GM12892 (cell line): ENCODE measurements at regions not wholly inside any gene's neighbourhood (a gene's known extent, or its start where the extent isn't known, plus 50 kb on each side); places are given as distances from the start of the nearest gene placed in this dataset.

Source experiments
- DNase-seq: peaks from one replicate; pipeline ENCODE4 v3.0.0; 2011; ENCODE audit not compliant: insufficient read length
- FAIRE-seq: peaks from 2 replicates; lab custom pipeline; 2011; peaks lifted over from hg19 to GRCh38; lab: Jason Lieb, UNC
- POLR2A ChIP-seq: IDR thresholded peaks from 2 replicates; pipeline ENCODE4 v1.6.1; 2011; ENCODE audit warnings: low read depth, low read length, control low read depth
- POLR2AphosphoS5 ChIP-seq: IDR thresholded peaks from 2 replicates; pipeline ENCODE4 v1.6.1; 2011; ENCODE audit warnings: low read depth, low read length, control low read depth
- TAF1 ChIP-seq: IDR thresholded peaks from 2 replicates; pipeline ENCODE4 v1.6.1; 2011; ENCODE audit warnings: low read depth, mild to moderate bottlenecking, control low read depth, low read length, borderline replicate concordance

DNA sequence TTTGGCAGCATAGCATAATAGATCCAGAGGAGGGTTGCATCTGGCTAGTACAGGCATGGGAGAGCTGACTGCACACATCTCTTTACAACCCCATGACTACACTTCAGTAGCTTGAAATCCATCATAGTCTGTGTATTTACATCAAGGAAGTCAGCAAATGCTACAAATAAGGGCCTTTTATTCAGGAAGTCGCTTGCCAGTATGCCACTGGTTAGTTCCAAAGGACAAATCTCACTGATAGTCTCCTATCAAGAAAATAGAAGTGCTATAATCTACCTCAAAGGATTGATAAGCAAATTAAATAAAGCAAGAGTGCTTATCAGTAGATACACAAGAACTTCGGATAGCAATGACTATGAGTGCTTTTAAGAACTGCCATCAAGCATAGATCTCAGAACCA is 112.7 kb downstream of the KLF12 start:
- no peak for FAIRE-seq
- no peak for TF ChIP-seq POLR2A
- TF ChIP-seq POLR2AphosphoS5: no peak
- no peak for TF ChIP-seq TAF1

DNA sequence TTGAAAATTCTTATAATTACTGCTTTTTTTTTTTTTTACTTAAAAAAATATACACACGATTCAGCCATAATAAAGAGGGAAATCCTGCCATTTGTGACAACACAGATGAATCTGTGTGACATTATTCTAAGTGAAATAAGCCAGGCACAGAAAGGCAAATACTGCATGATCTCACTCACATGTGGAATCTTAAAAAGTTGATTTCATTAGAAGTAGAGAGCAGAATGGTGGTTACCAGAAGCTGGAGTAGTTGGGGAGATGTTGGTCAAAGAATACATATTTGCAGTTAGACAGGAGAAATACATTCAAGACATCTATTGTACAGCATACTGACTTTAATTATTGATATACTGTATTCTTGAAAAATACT is 116.2 kb downstream of the KLF12 start:
- TF ChIP-seq POLR2AphosphoS5 (no peak), TAF1 (no peak), POLR2A (no peak)
- FAIRE-seq: no peak

More for the DNA sequence above, 112.7 kb downstream of the KLF12 start:
- no peak for DNase-seq

DNA sequence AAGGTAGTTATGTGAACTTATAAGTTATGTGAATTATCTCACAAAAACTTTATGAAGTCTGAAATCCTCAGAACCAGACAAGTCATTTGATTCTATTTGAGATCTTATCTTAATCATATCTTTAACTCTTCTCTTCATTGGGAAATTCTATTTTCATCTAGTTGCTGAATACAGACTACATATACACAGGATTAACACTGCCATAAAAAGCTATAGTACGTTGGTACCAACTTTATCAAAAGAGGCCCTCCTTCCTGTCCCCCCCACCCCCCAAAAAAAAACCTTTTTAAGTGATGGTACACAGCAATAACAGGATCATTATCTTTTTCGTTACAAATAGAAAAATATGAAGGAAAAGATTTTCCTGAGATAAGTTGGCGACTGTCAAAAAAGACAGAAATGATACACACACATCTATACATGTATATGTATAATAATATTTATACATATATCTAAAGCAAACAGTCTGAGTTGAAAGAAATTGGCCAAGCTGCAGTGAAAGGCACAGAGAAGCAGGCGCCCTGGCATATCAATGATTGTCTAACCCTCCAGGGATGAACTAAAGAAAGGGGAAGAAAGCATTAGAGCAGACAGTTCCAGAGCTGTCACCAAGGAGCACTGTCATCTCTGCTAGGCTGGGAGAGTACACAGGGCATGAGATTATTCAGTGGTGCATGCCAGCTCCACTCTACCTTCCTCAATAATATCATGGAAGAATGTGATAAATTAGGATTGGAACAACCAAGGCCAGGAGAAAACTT is 116.7 kb downstream of the KLF12 start:
- FAIRE-seq (no peak), DNase-seq (no peak)
- TF ChIP-seq POLR2A: no peak
- TF ChIP-seq POLR2AphosphoS5: no peak
- no peak for TF ChIP-seq TAF1

More for the DNA sequence above, 116.2 kb downstream of the KLF12 start:
- DNase-seq: no peak

DNA sequence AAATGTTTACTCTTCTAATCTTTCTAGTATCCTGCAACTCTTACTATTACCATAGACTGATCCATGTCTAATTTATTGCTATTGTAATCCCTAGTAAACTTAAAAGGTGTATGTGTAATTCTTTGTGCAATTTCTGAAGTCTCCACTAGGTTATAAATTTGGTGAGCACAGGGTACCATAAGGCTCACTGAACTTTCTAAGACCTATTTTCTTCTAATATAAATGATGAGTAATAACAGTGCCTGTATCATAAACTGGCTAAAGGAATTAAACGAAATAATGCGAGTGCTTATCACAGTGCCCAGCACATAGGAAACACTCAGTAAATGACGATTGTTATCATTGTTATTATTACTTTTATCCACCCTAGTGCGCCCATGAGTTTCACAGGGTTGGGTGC is 119.1 kb downstream of the KLF12 start:
- no peak for FAIRE-seq
- no peak for DNase-seq
- TF ChIP-seq POLR2A: no peak

DNA sequence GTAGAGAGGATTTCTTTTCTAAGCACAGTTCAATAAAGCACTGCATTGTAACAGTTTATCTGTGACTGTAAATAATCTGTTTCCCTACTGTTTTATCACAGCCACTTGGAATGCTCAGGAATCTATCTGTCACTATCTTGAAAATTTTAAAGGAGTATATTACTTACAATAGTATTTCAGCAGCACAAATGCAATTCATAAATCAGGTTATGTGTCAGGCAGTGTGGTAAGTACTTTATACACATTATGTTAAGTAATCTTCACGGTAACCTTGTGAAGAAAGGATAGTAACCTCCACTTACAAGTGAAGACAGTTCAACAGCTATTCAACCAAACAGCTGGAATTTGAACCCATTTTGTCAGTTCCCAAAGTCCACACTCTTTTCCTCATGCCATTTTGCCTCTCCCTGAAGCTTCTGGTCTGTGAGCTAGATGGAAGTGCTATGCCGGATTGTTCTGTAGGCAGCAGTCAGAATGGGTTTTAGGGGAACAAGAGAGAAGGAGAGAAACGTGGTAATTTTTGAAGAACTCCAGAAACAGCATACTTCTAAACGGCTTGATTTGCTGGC is 125.0 kb downstream of the KLF12 start:
- TF ChIP-seq TAF1 (no peak), POLR2AphosphoS5 (no peak), POLR2A (no peak)
- FAIRE-seq (no peak), DNase-seq (no peak)

DNA sequence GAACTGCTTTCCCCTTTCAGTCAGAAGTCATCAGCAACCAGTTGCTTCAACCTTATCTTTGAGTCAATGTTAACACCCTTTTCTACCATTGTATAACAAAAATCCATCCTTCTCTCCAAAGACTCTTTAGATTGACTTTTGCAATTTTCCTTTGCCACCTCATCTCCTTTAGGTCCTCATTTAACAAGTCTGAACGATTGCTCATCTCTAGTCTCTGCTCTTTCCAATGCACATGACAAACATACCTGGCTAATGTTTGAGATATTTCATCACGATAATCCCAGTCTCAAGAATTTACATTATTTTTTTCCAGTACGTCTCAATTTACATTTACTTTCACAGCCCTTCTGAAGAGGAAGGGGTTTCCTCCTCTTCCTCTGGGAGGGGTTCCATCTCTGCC is 127.5 kb downstream of the KLF12 start:
- TF ChIP-seq TAF1 (no peak), POLR2AphosphoS5 (no peak), POLR2A (no peak)
- no peak for FAIRE-seq
- DNase-seq: no peak

DNA sequence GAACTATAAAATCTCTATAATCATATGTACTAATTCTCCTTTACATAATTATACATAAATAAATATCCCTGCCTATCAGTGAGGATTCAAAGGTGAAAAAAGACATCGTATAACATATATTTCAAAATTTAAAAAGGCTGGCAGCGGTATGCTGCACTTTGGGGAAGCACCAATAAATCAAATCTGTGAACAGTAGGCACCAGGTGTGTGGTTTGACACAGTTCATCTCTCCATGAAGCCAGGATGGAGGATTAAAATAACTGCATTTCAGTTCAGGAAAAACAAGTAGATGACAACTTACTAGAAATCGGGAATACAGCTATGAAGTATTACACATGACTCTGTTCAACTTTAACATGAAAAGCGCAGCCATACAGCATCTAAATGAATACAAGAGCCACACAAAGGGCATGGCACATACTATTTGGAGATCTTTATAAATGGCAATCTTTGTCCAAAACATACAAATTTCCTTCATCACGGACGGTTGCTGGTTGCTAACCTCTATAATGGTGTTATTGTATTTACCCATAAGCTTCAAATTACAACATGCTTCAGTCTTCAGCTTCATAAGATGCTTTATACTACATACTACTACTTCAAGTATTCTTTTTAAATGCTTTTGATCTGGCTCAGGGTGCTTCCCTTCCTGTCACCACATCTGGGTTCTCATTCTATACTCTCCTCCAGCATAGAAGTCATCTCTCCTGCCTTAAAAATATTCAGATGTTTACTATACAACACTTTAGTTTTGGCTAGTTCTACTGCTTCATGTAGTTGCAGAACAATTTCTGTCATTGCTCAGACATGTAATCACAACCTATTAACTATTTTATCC is 128.7 kb downstream of the KLF12 start:
- TF ChIP-seq TAF1 (no peak), POLR2AphosphoS5 (no peak), POLR2A (no peak)
- FAIRE-seq: no peak
- no peak for DNase-seq

DNA sequence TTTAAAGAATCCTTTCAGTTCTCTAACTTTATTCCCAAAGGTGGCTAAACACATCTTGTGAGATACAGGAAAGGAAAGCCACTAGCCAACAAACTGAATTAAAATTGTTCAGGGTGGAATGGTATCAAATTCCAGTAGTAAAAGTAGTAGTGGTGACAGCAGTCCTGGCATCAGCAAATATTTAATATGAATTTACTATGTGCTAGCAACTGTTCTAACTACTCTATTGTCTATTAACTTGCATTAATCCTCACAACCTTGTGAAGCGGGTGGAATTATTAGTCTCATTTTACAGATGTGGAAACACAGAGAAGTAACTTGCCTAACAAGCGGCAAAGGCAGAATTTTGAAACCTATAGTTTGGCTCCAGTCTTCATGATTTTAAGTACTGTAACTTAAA is 130.1 kb downstream of the KLF12 start:
- FAIRE-seq: no peak
- DNase-seq: no peak

DNA sequence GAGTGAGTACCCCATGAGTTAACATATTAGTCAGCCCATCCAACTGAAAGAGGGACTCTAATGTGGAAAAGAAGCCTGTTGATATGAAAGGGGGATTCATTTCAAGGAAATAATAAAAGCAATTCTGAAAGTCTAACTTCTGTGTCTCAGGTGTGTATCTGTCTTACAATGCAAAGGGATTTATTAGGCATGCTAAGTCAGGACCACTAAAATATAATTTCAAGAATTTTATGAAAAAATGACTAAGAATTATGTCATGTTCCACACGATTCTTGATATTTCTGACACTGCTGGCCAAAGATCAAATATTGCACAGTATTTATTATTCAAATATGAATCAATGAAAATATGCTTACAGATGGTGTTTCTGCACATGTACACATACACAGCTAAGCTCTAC is 130.8 kb downstream of the KLF12 start:
- FAIRE-seq (no peak), DNase-seq (no peak)
- TF ChIP-seq TAF1: no peak
- TF ChIP-seq POLR2A: no peak
- TF ChIP-seq POLR2AphosphoS5: no peak

More for the DNA sequence above, 130.1 kb downstream of the KLF12 start:
- TF ChIP-seq POLR2A (no peak), POLR2AphosphoS5 (no peak), TAF1 (no peak)

DNA sequence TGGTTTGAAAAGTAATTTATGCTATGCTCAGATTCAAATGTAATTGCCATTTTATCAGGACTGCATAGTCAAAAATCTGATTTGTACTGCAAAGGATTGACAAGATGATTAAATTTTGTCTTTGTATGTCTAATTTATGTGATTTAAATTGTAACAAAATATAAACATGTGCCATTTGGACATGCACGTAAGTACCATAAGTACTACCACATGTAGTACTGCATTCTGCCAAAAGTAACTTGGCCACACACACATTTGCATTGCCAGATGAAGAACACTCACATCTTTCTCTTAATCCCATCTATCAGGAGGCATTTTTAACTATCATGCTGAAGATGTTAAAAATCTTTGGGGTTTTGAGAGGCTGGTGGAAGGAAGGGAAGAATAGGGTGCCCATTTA is 133.3 kb downstream of the KLF12 start:
- TF ChIP-seq POLR2AphosphoS5 (no peak), TAF1 (no peak), POLR2A (no peak)
- no peak for FAIRE-seq
- no peak for DNase-seq

DNA sequence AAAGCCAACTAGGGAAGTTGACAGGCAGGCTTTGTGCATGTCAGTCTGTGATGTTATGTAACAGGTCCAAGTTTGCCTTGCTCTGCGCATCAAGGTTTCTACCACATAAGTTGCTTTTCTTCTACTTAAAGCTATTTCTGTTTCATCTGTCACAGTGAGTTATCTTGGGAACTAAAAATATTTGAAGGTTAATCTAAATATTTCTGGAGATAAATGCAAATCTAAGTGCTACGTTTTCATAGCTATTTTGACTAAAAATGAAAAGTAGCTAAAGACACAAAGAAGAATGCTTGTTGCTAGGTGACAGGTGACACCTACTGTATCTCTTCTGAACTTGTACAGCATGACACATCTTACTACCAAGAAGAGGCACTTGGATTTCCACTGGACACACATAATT is 135.6 kb downstream of the KLF12 start:
- FAIRE-seq (peak; percentile 87), DNase-seq (no peak)
- TF ChIP-seq TAF1: no peak
- no peak for TF ChIP-seq POLR2A
- no peak for TF ChIP-seq POLR2AphosphoS5
